Stimulated activated CD4-positive, alpha-beta T cell treated with anti-CD3 and anti-CD28 coated beads, Interleukin-4, amount 100 ng/mL, for 1 hour (primary cell): ENCODE measurements at regions not wholly inside any gene's neighbourhood (a gene's known extent, or its start where the extent isn't known, plus 50 kb on each side); places are given as distances from the start of the nearest gene placed in this dataset.
"Not testable (repeated sequence)": the region's sequence is repeated elsewhere in the genome, so short reads cannot be mapped to it uniquely, and the experiment has no call there.

ENCODE experiments used
- DNase-seq: peaks from one replicate; pipeline ENCODE4 v3.0.0-alpha.2; 2020

GRCh38 chr9:67418496-67419079 lies 426.2 kb upstream of the SPATA31A3 start:
- not testable (repeated sequence) for DNase-seq

GRCh38 chr9:67417341-67417983 lies 425.1 kb upstream of the SPATA31A3 start:
- not testable (repeated sequence) for DNase-seq

GRCh38 chr9:67416639-67417038 lies 424.3 kb upstream of the SPATA31A3 start:
- not testable (repeated sequence) for DNase-seq

GRCh38 chr9:67410606-67411220 lies 418.4 kb upstream of the SPATA31A3 start:
- DNase-seq = not testable (repeated sequence)

- DNase-seq = not testable (repeated sequence)
Observed at GRCh38 chr9:67403739-67404138, 411.4 kb upstream of the SPATA31A3 start.

GRCh38 chr9:67397731-67398130 lies 405.4 kb upstream of the SPATA31A3 start:
- not testable (repeated sequence) for DNase-seq

- DNase-seq = not testable (repeated sequence)
Observed at GRCh38 chr9:67394782-67395181, 402.4 kb upstream of the SPATA31A3 start.

- DNase-seq = not testable (repeated sequence)
Observed at GRCh38 chr9:67394038-67394437, 401.7 kb upstream of the SPATA31A3 start.

- DNase-seq = not testable (repeated sequence)
Observed at GRCh38 chr9:67369664-67370063, 377.3 kb upstream of the SPATA31A3 start.

- DNase-seq = not testable (repeated sequence)
Observed at GRCh38 chr9:67362325-67362724, 370.0 kb upstream of the SPATA31A3 start.

- DNase-seq = not testable (repeated sequence)
Observed at GRCh38 chr9:67353961-67354360, 361.6 kb upstream of the SPATA31A3 start.

- not testable (repeated sequence) for DNase-seq
Observed at GRCh38 chr9:67349424-67349759, 357.0 kb upstream of the SPATA31A3 start.

- not testable (repeated sequence) for DNase-seq
Observed at GRCh38 chr9:67348562-67349423, 356.4 kb upstream of the SPATA31A3 start.

GRCh38 chr9:67348094-67348493 lies 355.7 kb upstream of the SPATA31A3 start:
- DNase-seq = not testable (repeated sequence)

- not testable (repeated sequence) for DNase-seq
Observed at GRCh38 chr9:67339216-67339615, 346.9 kb upstream of the SPATA31A3 start.

GRCh38 chr9:67338201-67338600 lies 345.9 kb upstream of the SPATA31A3 start:
- DNase-seq = not testable (repeated sequence)

GRCh38 chr9:67334727-67335572 lies 342.6 kb upstream of the SPATA31A3 start:
- DNase-seq = not testable (repeated sequence)

- DNase-seq = not testable (repeated sequence)
Observed at GRCh38 chr9:67331634-67332033, 339.3 kb upstream of the SPATA31A3 start.

- DNase-seq = not testable (repeated sequence)
Observed at GRCh38 chr9:67313409-67313808, 321.1 kb upstream of the SPATA31A3 start.

- not testable (repeated sequence) for DNase-seq
Observed at GRCh38 chr9:67312504-67312903, 320.2 kb upstream of the SPATA31A3 start.

- DNase-seq = not testable (repeated sequence)
Observed at GRCh38 chr9:67307109-67307508, 314.8 kb upstream of the SPATA31A3 start.

GRCh38 chr9:67288797-67289196 lies 296.4 kb upstream of the SPATA31A3 start:
- not testable (repeated sequence) for DNase-seq
